Lung (tissue), 11 donors: ENCODE measurements at regions not wholly inside any gene's neighbourhood (a gene's known extent, or its start where the extent isn't known, plus 50 kb on each side); places are given as distances from the start of the nearest gene placed in this dataset.

Experiments
- ATAC-seq: fragments of 200-7000 bp; cut with Tn5 transposase; one replicate; pipeline ENCODE4 v1.9.1; 2020; ENCODE audit warnings: moderate number of reproducible peaks; ENCODE audit not compliant: insufficient read depth, low FRiP score
- DNase-seq, 3 donors: peaks; one replicate each; pipeline ENCODE4 v3.0.0-alpha.2; 2013 to 2017
- H3K27ac ChIP-seq, 2 donors: one replicate each; pipeline ENCODE4 v1.5.1; 2013; ENCODE audit warnings: mild to moderate bottlenecking in 2 of 2, moderate library complexity in 2 of 2, control low read depth in 1 of 2, inconsistent platforms in 1 of 2, low read depth in 1 of 2, low read length in 1 of 2
- H3K27me3 ChIP-seq, 3 donors: one replicate each; pipeline ENCODE4 v1.5.1; 2013; ENCODE audit warnings: low read length in 2 of 3; ENCODE audit not compliant: control insufficient read depth in 3 of 3, insufficient read depth in 3 of 3
- H3K36me3 ChIP-seq, 4 donors: one replicate each; pipeline ENCODE4 v1.5.1; 2013; ENCODE audit warnings: low read length in 4 of 4, mild to moderate bottlenecking in 1 of 4, moderate library complexity in 1 of 4; ENCODE audit not compliant: control insufficient read depth in 4 of 4, insufficient read depth in 4 of 4
- H3K4me1 ChIP-seq, 5 donors: one replicate each; pipeline ENCODE4 v1.5.1; 2013; ENCODE audit warnings: low read length in 5 of 5, mild to moderate bottlenecking in 2 of 5, moderate library complexity in 1 of 5; ENCODE audit not compliant: control insufficient read depth in 5 of 5, insufficient read depth in 5 of 5
- H3K4me3 ChIP-seq: one replicate; pipeline ENCODE4 v1.5.1; 2013; ENCODE audit warnings: mild to moderate bottlenecking, control low read depth, moderate library complexity
- H3K9ac ChIP-seq, 2 donors: one replicate each; pipeline ENCODE4 v1.5.1; 2013; ENCODE audit warnings: low read length in 2 of 2, control low read depth in 1 of 2; ENCODE audit not compliant: insufficient read depth in 1 of 2
- H3K9me3 ChIP-seq, 4 donors: one replicate each; pipeline ENCODE4 v1.5.1; 2013; ENCODE audit warnings: low read length in 3 of 4, mild to moderate bottlenecking in 1 of 4, moderate library complexity in 1 of 4; ENCODE audit not compliant: control insufficient read depth in 4 of 4, insufficient read depth in 3 of 4
- WGBS, 2 donors: extraction: QIAGEN DNeasy Blood & Tissue Kit; methylation state at CpG; one replicate each; pipeline ENCODE4 v1.1.7; 2013; 5-methylcytosine and 5-hydroxymethylcytosine counted together
- TF ChIP-seq, protein P1 (sequence below): IDR thresholded peaks from 2 replicates; pipeline ENCODE4 v1.5.1; 2012; ENCODE audit warnings: mild to moderate bottlenecking; ENCODE audit errors: control extremely low read depth, extremely low read depth
- donor health status: control.
- donor health status: control.
- donor health status: Bipolar disorder and iron deficiency.
- donor health status: healthy.
- donor health status: DM: yes; HTN: yes; CAD: no.

DNA sequence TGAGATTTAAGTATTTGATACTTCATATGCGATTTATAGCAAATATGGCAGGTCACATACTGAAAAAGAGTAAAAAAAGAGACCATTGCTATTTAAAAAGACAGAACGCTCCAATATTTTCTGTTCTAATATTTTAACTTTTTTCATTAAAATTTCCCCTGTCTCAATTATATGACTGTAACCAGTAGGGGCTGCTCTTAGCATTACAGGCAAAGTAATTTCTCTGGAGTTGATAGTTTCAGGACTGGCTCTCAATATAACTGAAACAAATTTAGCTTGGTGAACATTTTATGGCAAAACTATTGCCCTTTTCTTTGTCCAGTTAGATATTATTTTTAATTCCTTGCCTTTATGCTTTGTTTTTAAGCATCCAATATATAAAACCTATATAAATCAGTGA is 286.3 kb upstream of the ROBO2 start:
- H3K36me3 ChIP-seq: no peaks in the 10 kb centered on the region
- peaks cover 0 to 23% (median 0%) of the 10 kb centered on the region in 5 donors for H3K4me1 ChIP-seq
- TF ChIP-seq, protein P1, sequence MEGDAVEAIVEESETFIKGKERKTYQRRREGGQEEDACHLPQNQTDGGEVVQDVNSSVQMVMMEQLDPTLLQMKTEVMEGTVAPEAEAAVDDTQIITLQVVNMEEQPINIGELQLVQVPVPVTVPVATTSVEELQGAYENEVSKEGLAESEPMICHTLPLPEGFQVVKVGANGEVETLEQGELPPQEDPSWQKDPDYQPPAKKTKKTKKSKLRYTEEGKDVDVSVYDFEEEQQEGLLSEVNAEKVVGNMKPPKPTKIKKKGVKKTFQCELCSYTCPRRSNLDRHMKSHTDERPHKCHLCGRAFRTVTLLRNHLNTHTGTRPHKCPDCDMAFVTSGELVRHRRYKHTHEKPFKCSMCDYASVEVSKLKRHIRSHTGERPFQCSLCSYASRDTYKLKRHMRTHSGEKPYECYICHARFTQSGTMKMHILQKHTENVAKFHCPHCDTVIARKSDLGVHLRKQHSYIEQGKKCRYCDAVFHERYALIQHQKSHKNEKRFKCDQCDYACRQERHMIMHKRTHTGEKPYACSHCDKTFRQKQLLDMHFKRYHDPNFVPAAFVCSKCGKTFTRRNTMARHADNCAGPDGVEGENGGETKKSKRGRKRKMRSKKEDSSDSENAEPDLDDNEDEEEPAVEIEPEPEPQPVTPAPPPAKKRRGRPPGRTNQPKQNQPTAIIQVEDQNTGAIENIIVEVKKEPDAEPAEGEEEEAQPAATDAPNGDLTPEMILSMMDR: no peak
- H3K27me3 ChIP-seq: no peaks in the 10 kb centered on the region
- H3K27ac ChIP-seq: no peak overlapping the region
- ATAC-seq (no peak), DNase-seq (peak in 2 of 3 donors; percentile 82 to 83)
- no peak overlapping the region for H3K4me3 ChIP-seq
- 68 to 80% methylated on average over 2 of the region's 2 CpGs for WGBS, 2 donors
- H3K9me3 ChIP-seq: no peaks in the 10 kb centered on the region
- no peak overlapping the region for H3K9ac ChIP-seq

DNA sequence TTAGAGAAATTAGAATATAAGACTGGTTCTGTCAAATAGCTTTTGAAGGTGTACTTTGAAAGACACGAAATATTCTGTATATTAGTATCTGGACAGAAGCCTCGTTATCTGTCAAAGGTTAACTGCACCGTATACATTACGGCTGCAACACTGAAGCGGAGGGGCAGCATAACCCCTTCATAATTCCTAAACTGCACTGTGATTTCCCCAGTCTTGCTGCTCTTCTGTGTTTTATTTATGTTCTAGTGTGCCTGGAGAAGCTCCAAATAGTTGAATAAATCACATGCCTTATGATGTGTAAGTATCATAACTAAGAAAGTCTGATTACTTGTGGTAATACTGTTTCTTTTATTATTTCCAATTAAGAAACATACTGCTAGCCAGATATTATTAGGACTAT is 285.7 kb upstream of the ROBO2 start:
- no peak for ATAC-seq
- no peak overlapping the region for H3K27ac ChIP-seq
- 69 to 77% methylated on average over 5 of the region's 5 CpGs for WGBS, 2 donors
- DNase-seq: peak in 2 of 3 donors; percentile 23 to 57
- no peaks in the 10 kb centered on the region for H3K27me3 ChIP-seq
- H3K9ac ChIP-seq: no peak overlapping the region
- peaks cover 0 to 23% (median 0%) of the 10 kb centered on the region in 5 donors for H3K4me1 ChIP-seq
- H3K9me3 ChIP-seq: no peaks in the 10 kb centered on the region
- H3K36me3 ChIP-seq: no peaks in the 10 kb centered on the region
- TF ChIP-seq, protein P1: no peak
- H3K4me3 ChIP-seq: no peak overlapping the region

DNA sequence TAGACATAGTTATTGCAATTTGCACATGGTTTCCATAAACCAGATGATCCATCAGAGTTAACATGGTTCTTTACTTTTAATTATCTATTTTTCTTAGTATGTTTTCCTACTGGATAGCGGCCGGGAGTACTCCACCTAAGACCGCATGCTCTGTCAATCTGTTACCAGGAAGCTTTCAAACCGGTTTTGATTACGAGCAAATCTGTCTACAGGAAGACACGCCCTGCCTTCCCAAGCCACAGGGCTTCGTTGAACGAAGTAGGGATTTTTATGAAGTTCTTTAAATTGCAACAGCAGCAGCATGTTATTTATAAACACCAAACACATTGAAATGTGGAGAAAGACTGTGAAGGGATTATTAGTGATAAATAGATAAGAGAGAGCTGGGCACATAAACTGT is 283.3 kb upstream of the ROBO2 start:
- H3K27ac ChIP-seq: no peak overlapping the region
- no peaks in the 10 kb centered on the region for H3K36me3 ChIP-seq
- TF ChIP-seq, protein P1: no peak
- 73 to 74% methylated on average over 8 of the region's 8 CpGs for WGBS, 2 donors
- no peaks in the 10 kb centered on the region for H3K27me3 ChIP-seq
- peaks cover 0 to 23% (median 0%) of the 10 kb centered on the region in 5 donors for H3K4me1 ChIP-seq
- no peaks in the 10 kb centered on the region for H3K9me3 ChIP-seq
- H3K4me3 ChIP-seq: no peak overlapping the region
- no peak overlapping the region for H3K9ac ChIP-seq
- DNase-seq (peak in 1 of 3 donors; percentile 9), ATAC-seq (no peak)

DNA sequence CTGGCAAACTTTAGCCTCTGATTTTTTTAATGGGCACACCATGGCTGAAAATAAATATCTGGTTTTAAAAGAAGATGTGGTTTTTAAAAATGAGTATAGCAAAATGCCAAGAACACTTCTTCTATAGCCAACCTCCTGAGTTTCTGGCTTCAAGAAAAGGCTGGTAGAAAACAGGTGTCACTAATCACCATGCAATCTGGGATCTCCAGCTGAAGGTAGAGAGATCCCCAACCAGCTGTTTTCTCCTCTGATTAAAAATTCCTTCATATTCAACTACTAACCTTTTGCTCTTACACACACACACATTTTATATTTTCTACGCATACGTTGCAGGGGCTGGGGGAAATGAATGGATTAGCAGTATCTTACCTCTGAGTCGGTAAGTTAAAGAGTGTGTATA is 279.6 kb upstream of the ROBO2 start:
- no peak for DNase-seq
- Histone ChIP-seq H3K9me3 (no peaks in the 10 kb centered on the region), H3K4me1 (peaks cover 0 to 7% (median 0%) of the 10 kb centered on the region in 5 donors), H3K4me3 (no peak overlapping the region), H3K36me3 (no peaks in the 10 kb centered on the region), H3K27me3 (no peaks in the 10 kb centered on the region), H3K9ac (no peak overlapping the region), H3K27ac (no peak overlapping the region)
- ATAC-seq: no peak
- WGBS, 2 donors: 93 to 95% methylated on average over 3 of the region's 3 CpGs
- TF ChIP-seq, protein P1: no peak
